MCF 10A (cell line): ENCODE measurements at regions not wholly inside any gene's neighbourhood (a gene's known extent, or its start where the extent isn't known, plus 50 kb on each side); places are given as distances from the start of the nearest gene placed in this dataset.

Experiments used
- BruUV-seq: library from RNA; stranded (reverse); fragments of 400-500 nt; replicated peaks from 2 replicates; lab custom pipeline; 2021; lab: Mats Ljungman, UMichigan
- CTCF ChIA-PET: fragments of 300-600 bp; sonication (Branson Sonifier 250); formaldehyde crosslinking; extraction: SDS; loops from one replicate; lab custom pipeline; 2021; ENCODE audit warnings: antibody characterized with exemption, inconsistent platforms; lab: Yijun Ruan, JAX
- POLR2A ChIA-PET: fragments of 300-600, 350-650 bp; sonication (Branson Sonifier 250); formaldehyde crosslinking; extraction: SDS; loops from one replicate; lab custom pipeline; 2020; ENCODE audit warnings: antibody characterized with exemption, inconsistent platforms; lab: Yijun Ruan, JAX
- DNase-seq: peaks from one replicate; pipeline ENCODE4 v3.0.0-alpha.2; 2018; ENCODE audit not compliant: unreplicated experiment
- H3K27ac Mint-ChIP-seq: one replicate; pipeline ENCODE4 v1.8.0; 2022; ENCODE audit warnings: mild to moderate bottlenecking, low read depth, mixed read lengths; ENCODE audit not compliant: unreplicated experiment
- H3K27me3 Mint-ChIP-seq: one replicate; pipeline ENCODE4 v1.8.0; 2022; ENCODE audit warnings: mixed read lengths; ENCODE audit not compliant: insufficient read depth, unreplicated experiment
- H3K36me3 Mint-ChIP-seq: one replicate; pipeline ENCODE4 v1.8.0; 2022; ENCODE audit warnings: mild to moderate bottlenecking, moderate library complexity, mixed read lengths; ENCODE audit not compliant: insufficient read depth, unreplicated experiment
- H3K4me1 Mint-ChIP-seq: one replicate; pipeline ENCODE4 v1.8.0; 2022; ENCODE audit warnings: mixed read lengths; ENCODE audit not compliant: insufficient read depth, unreplicated experiment
- H3K4me3 Mint-ChIP-seq: one replicate; pipeline ENCODE4 v1.8.0; 2022; ENCODE audit warnings: mild to moderate bottlenecking, moderate library complexity, mixed read lengths; ENCODE audit not compliant: unreplicated experiment
- H3K9me3 Mint-ChIP-seq: one replicate; pipeline ENCODE4 v1.8.0; 2022; ENCODE audit warnings: mixed read lengths; ENCODE audit not compliant: unreplicated experiment
- intact Hi-C: fragments of 100-400 bp; cut with micrococcal nuclease; formaldehyde crosslinking; loops from 2 replicates; pipeline ENCODE4 v1.14.1; 2022
- TF ChIP-seq, protein P1 (sequence below): fragments of 200-600 bp; IDR thresholded peaks from one replicate; pipeline ENCODE4 v1.8.0; 2022; ENCODE audit warnings: antibody characterized with exemption, mild to moderate bottlenecking; ENCODE audit not compliant: unreplicated experiment

DNA sequence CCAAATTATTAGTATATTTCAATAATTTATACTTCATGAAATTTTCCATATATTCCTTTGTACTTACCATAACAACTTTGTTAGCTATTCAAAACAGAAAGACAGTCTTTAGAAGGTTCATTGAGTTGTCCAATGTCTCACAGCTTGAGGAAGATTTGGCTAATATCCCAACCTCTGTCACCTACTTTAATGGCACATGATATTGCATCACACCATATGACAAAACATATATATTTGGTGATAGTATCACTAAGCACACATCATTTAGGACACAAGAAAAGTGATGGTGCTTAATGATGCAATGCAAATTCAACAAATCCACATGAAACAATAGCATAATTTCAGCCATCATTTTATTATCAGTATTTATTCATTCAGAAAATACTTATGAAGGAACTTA lies 122.0 kb upstream of the BRINP3 start:
- no peaks in the 10 kb centered on the region for H3K36me3 Mint-ChIP-seq
- H3K9me3 Mint-ChIP-seq, result no peaks in the 10 kb centered on the region
- H3K4me1 Mint-ChIP-seq, result no peaks in the 10 kb centered on the region
- no peak overlapping the region for H3K4me3 Mint-ChIP-seq
- POLR2A ChIA-PET, result interaction anchor here (0.7 kb wide), 1 partner anchor 1596 kb away, joined by 3 read pairs; no protein-coding TSS in a partner anchor
- CTCF ChIA-PET, result no interaction called here
- no peak overlapping the region for H3K27ac Mint-ChIP-seq
- intact Hi-C loops, result loop anchor here (5.0 kb wide), 1 partner anchor 1557 kb away; no protein-coding TSS in a partner anchor
- no peak for DNase-seq
- no peaks in the 10 kb centered on the region for H3K27me3 Mint-ChIP-seq
- BruUV-seq, result no TSS peak
- TF ChIP-seq, protein P1, sequence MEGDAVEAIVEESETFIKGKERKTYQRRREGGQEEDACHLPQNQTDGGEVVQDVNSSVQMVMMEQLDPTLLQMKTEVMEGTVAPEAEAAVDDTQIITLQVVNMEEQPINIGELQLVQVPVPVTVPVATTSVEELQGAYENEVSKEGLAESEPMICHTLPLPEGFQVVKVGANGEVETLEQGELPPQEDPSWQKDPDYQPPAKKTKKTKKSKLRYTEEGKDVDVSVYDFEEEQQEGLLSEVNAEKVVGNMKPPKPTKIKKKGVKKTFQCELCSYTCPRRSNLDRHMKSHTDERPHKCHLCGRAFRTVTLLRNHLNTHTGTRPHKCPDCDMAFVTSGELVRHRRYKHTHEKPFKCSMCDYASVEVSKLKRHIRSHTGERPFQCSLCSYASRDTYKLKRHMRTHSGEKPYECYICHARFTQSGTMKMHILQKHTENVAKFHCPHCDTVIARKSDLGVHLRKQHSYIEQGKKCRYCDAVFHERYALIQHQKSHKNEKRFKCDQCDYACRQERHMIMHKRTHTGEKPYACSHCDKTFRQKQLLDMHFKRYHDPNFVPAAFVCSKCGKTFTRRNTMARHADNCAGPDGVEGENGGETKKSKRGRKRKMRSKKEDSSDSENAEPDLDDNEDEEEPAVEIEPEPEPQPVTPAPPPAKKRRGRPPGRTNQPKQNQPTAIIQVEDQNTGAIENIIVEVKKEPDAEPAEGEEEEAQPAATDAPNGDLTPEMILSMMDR, result no peak

DNA sequence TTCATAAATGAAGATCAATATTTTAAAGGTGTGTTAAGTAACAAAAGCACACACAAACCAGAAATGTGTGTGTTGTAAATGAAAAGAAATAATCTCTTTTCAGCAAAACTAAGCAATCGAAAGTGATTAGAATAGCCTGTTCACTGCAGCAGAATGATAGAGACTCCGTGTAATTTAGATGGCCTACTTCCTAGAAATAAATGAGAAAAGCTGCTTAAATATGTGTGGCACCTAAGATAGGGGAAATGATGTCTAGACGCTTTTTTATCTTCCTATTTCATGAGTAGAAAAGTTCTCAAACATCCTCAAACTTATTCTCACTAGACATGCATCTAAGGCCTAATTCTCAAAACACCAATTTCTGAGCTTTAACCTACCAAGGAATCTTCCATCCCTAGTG lies 124.7 kb upstream of the BRINP3 start:
- intact Hi-C loops, result loop anchor here (5.0 kb wide), 1 partner anchor 1560 kb away; no protein-coding TSS in a partner anchor
- CTCF ChIA-PET, result interaction anchor here (1.0 kb wide), 1 partner anchor 32 kb away, joined by 3 read pairs; no protein-coding TSS in a partner anchor
- Mint-ChIP-seq H3K9me3 (no peaks in the 10 kb centered on the region), H3K4me1 (no peaks in the 10 kb centered on the region), H3K27ac (no peak overlapping the region), H3K27me3 (no peaks in the 10 kb centered on the region), H3K36me3 (no peaks in the 10 kb centered on the region), H3K4me3 (no peak overlapping the region)
- TF ChIP-seq, protein P1, result no peak
- POLR2A ChIA-PET, result no interaction called here
- BruUV-seq, result no TSS peak
- no peak for DNase-seq

DNA sequence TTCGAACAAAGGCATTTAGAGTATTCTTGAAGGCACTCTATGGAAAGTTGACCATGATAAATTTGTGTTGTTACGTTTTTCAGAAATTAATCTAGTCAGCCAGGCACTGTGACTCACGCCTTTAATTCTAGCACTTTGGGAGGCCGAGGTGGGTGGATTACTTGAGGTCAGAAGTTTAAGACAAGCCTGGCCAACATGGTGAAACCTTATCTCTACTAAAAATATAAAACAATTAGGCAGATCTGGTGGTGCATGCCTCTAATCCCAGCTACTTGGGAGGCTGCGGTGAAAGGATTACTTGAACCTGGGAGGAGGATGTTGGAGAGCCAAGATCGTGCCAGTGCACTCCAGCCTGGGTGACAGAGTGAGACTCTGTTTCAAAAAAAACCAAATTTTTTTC lies 130.6 kb upstream of the BRINP3 start:
- H3K27ac Mint-ChIP-seq, result no peak overlapping the region
- POLR2A ChIA-PET, result no interaction called here
- H3K4me3 Mint-ChIP-seq, result no peak overlapping the region
- TF ChIP-seq, protein P1, result no peak
- no TSS peak for BruUV-seq
- no peaks in the 10 kb centered on the region for H3K4me1 Mint-ChIP-seq
- H3K27me3 Mint-ChIP-seq, result no peaks in the 10 kb centered on the region
- CTCF ChIA-PET, result interaction anchor here (0.6 kb wide), 1 partner anchor 408 kb away, joined by 3 read pairs; no protein-coding TSS in a partner anchor
- DNase-seq, result no peak
- intact Hi-C loops, result no loop called here
- no peaks in the 10 kb centered on the region for H3K9me3 Mint-ChIP-seq
- no peaks in the 10 kb centered on the region for H3K36me3 Mint-ChIP-seq

DNA sequence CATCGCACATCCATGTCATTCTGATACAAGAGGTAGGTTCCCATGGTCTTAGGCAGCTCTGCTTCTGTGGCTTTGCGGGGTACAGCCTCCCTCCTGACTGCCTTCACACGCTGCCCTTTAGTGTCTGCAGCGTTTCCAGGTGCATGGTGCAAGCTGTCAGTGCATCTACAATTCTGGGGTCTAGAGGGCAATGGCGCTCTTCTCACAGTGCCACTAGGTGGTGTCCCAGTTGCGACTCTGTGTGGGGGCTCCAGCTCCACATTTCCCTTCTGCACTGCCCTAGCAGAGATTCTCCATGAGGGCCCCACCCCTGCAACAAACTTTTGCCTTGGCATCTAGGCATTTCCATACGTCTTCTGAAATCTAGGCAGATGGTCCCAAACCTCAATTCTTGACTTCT lies 138.2 kb upstream of the BRINP3 start:
- Mint-ChIP-seq H3K36me3 (no peaks in the 10 kb centered on the region), H3K27ac (no peak overlapping the region), H3K4me3 (no peak overlapping the region), H3K4me1 (no peaks in the 10 kb centered on the region), H3K27me3 (no peaks in the 10 kb centered on the region), H3K9me3 (no peaks in the 10 kb centered on the region)
- TF ChIP-seq, protein P1, result no peak
- CTCF ChIA-PET, result no interaction called here
- POLR2A ChIA-PET, result no interaction called here
- no peak for DNase-seq
- intact Hi-C loops, result no loop called here
- no TSS peak for BruUV-seq
